ENCODE measurements at regions not wholly inside any gene's neighbourhood (a gene's known extent, or its start where the extent isn't known, plus 50 kb on each side); places are given as distances from the start of the nearest gene placed in this dataset.

GRCh38 chr19:28417361-28417760, 795.6 kb downstream of the UQCRFS1 start:
- TF ChIP-seq CTCF (IDR thresholded peaks at IDR 0.05 in 8 of 11, conservative IDR thresholded peaks at IDR 0.05 in 3 of 11) (no peak), POLR2AphosphoS5 (IDR thresholded peaks at IDR 0.05) (peak in 2 of 3 donors; percentile 32 to 45), POLR2A (IDR thresholded peaks at IDR 0.05) (no peak)

Measured in spleen (tissue), 7 donors.